Activated B cell treated with CpG ODN at 0.5 μM for 24 hours (primary cell): ENCODE measurements at regions not wholly inside any gene's neighbourhood (a gene's known extent, or its start where the extent isn't known, plus 50 kb on each side); places are given as distances from the start of the nearest gene placed in this dataset.

Experiments used
- ATAC-seq: fragments of 200-7000 bp; cut with Tn5 transposase; one replicate; pipeline ENCODE4 v1.10.0; 2021; ENCODE audit warnings: low read depth, mild to moderate bottlenecking, moderate library complexity
- CTCF ChIA-PET: fragments of 350-600 bp; sonication (Branson Sonifier 250); formaldehyde crosslinking; loops from one replicate; lab custom pipeline; 2021; ENCODE audit warnings: antibody characterized with exemption; lab: Charles Lee
- POLR2A ChIA-PET: fragments of 350-600 bp; sonication (Branson Sonifier 250); formaldehyde crosslinking; loops from one replicate; lab custom pipeline; 2021; ENCODE audit warnings: antibody characterized with exemption; lab: Charles Lee
- DNase-seq: peaks from one replicate; pipeline ENCODE4 v3.0.0; 2022
- H3K27ac Mint-ChIP-seq: one replicate; pipeline ENCODE4 v1.8.0; 2020; ENCODE audit warnings: mixed read lengths
- H3K27me3 Mint-ChIP-seq: one replicate; pipeline ENCODE4 v1.8.0; 2021; ENCODE audit warnings: mixed read lengths
- H3K36me3 Mint-ChIP-seq: one replicate; pipeline ENCODE4 v1.8.0; 2021; ENCODE audit warnings: low read depth, mixed read lengths
- H3K4me1 Mint-ChIP-seq: one replicate; pipeline ENCODE4 v1.8.0; 2021; ENCODE audit warnings: mixed read lengths
- H3K4me3 Mint-ChIP-seq: one replicate; pipeline ENCODE4 v1.8.0; 2020; ENCODE audit warnings: mild to moderate bottlenecking, mixed read lengths
- H3K9me3 Mint-ChIP-seq: one replicate; pipeline ENCODE4 v1.8.0; 2020; ENCODE audit warnings: mixed read lengths
- CTCF ChIP-seq: fragments of 200-600 bp; IDR thresholded peaks from one replicate; pipeline ENCODE4 v1.8.0; 2022; ENCODE audit warnings: antibody characterized with exemption, mild to moderate bottlenecking
- intact Hi-C: fragments of 100-400 bp; cut with micrococcal nuclease; formaldehyde crosslinking; loops from one replicate; pipeline ENCODE4 v1.15.1; 2024

GRCh38 chr1:76013206-76013581, 61.4 kb upstream of the ST6GALNAC3 start:
- no peak overlapping the region for H3K4me3 Mint-ChIP-seq
- H3K4me1 Mint-ChIP-seq = peaks cover 13% of the 10 kb centered on the region
- ATAC-seq = no peak
- peaks cover 3% of the 10 kb centered on the region for H3K27me3 Mint-ChIP-seq
- intact Hi-C loops = no loop called here
- no peak for TF ChIP-seq CTCF
- no peak overlapping the region for H3K27ac Mint-ChIP-seq
- no peaks in the 10 kb centered on the region for H3K36me3 Mint-ChIP-seq
- DNase-seq = no peak
- ChIA-PET CTCF (no interaction called here), POLR2A (no interaction called here)
- no peaks in the 10 kb centered on the region for H3K9me3 Mint-ChIP-seq

GRCh38 chr1:76015478-76016103, 59.0 kb upstream of the ST6GALNAC3 start:
- Mint-ChIP-seq H3K27me3 (no peaks in the 10 kb centered on the region), H3K4me3 (no peak overlapping the region), H3K4me1 (peaks cover 13% of the 10 kb centered on the region), H3K36me3 (no peaks in the 10 kb centered on the region), H3K27ac (no peak overlapping the region), H3K9me3 (no peaks in the 10 kb centered on the region)
- POLR2A ChIA-PET = no interaction called here
- ATAC-seq (no peak), DNase-seq (no peak)
- TF ChIP-seq CTCF = no peak
- intact Hi-C loops = no loop called here
- CTCF ChIA-PET = no interaction called here

- no peak for DNase-seq
- CTCF ChIA-PET = no interaction called here
- intact Hi-C loops = no loop called here
- Mint-ChIP-seq H3K9me3 (no peaks in the 10 kb centered on the region), H3K4me1 (peaks cover 3% of the 10 kb centered on the region), H3K27ac (no peak overlapping the region), H3K4me3 (no peak overlapping the region), H3K36me3 (no peaks in the 10 kb centered on the region), H3K27me3 (no peaks in the 10 kb centered on the region)
- POLR2A ChIA-PET = no interaction called here
- ATAC-seq = no peak
- TF ChIP-seq CTCF = no peak
Observed at GRCh38 chr1:76018045-76018444, 56.5 kb upstream of the ST6GALNAC3 start.

DNA sequence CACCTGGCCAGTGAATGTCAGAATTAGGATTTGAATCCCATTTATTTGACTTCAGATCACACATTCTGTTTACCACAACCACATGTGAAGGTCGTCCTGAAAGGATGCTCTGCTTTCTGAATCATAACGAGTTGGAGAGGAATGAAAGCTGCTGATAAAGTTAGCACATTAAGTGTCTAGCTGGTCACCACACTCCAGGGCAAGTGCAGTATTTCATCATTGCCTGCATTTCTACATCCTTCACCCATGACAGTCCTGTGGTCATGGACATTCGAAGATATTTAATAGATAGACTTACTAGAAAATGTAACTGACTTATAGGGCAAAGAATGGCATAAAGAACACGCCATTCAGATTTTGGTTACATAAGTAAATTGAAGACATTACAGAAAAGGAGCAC, 52.7 kb upstream of the ST6GALNAC3 start:
- H3K27me3 Mint-ChIP-seq = peaks cover 4% of the 10 kb centered on the region
- H3K27ac Mint-ChIP-seq = no peak overlapping the region
- DNase-seq = no peak
- no peak for TF ChIP-seq CTCF
- no peak for ATAC-seq
- ChIA-PET POLR2A (no interaction called here), CTCF (no interaction called here)
- no peaks in the 10 kb centered on the region for H3K4me1 Mint-ChIP-seq
- no peaks in the 10 kb centered on the region for H3K9me3 Mint-ChIP-seq
- H3K36me3 Mint-ChIP-seq = no peaks in the 10 kb centered on the region
- no peak overlapping the region for H3K4me3 Mint-ChIP-seq
- intact Hi-C loops = no loop called here

GRCh38 chr1:76023669-76024435, 50.7 kb upstream of the ST6GALNAC3 start:
- CTCF ChIA-PET = no interaction called here
- no peak for TF ChIP-seq CTCF
- POLR2A ChIA-PET = no interaction called here
- DNase-seq (no peak), ATAC-seq (no peak)
- Mint-ChIP-seq H3K9me3 (no peaks in the 10 kb centered on the region), H3K27me3 (peaks cover 4% of the 10 kb centered on the region), H3K4me3 (no peak overlapping the region), H3K4me1 (no peaks in the 10 kb centered on the region), H3K27ac (no peak overlapping the region), H3K36me3 (no peaks in the 10 kb centered on the region)
- intact Hi-C loops = no loop called here
